Lung (tissue), 11 donors: ENCODE measurements at regions not wholly inside any gene's neighbourhood (a gene's known extent, or its start where the extent isn't known, plus 50 kb on each side); places are given as distances from the start of the nearest gene placed in this dataset.

Experiments used
- ATAC-seq: fragments of 200-7000 bp; cut with Tn5 transposase; one replicate; pipeline ENCODE4 v1.9.1; 2020; ENCODE audit warnings: moderate number of reproducible peaks; ENCODE audit not compliant: insufficient read depth, low FRiP score
- DNase-seq, 3 donors: peaks; one replicate each; pipeline ENCODE4 v3.0.0-alpha.2; 2013 to 2017
- H3K27ac ChIP-seq, 2 donors: one replicate each; pipeline ENCODE4 v1.5.1; 2013; ENCODE audit warnings: mild to moderate bottlenecking in 2 of 2, moderate library complexity in 2 of 2, control low read depth in 1 of 2, inconsistent platforms in 1 of 2, low read depth in 1 of 2, low read length in 1 of 2
- H3K27me3 ChIP-seq, 3 donors: one replicate each; pipeline ENCODE4 v1.5.1; 2013; ENCODE audit warnings: low read length in 2 of 3; ENCODE audit not compliant: control insufficient read depth in 3 of 3, insufficient read depth in 3 of 3
- H3K36me3 ChIP-seq, 4 donors: one replicate each; pipeline ENCODE4 v1.5.1; 2013; ENCODE audit warnings: low read length in 4 of 4, mild to moderate bottlenecking in 1 of 4, moderate library complexity in 1 of 4; ENCODE audit not compliant: control insufficient read depth in 4 of 4, insufficient read depth in 4 of 4
- H3K4me1 ChIP-seq, 5 donors: one replicate each; pipeline ENCODE4 v1.5.1; 2013; ENCODE audit warnings: low read length in 5 of 5, mild to moderate bottlenecking in 2 of 5, moderate library complexity in 1 of 5; ENCODE audit not compliant: control insufficient read depth in 5 of 5, insufficient read depth in 5 of 5
- H3K4me3 ChIP-seq: one replicate; pipeline ENCODE4 v1.5.1; 2013; ENCODE audit warnings: mild to moderate bottlenecking, control low read depth, moderate library complexity
- H3K9ac ChIP-seq, 2 donors: one replicate each; pipeline ENCODE4 v1.5.1; 2013; ENCODE audit warnings: low read length in 2 of 2, control low read depth in 1 of 2; ENCODE audit not compliant: insufficient read depth in 1 of 2
- H3K9me3 ChIP-seq, 4 donors: one replicate each; pipeline ENCODE4 v1.5.1; 2013; ENCODE audit warnings: low read length in 3 of 4, mild to moderate bottlenecking in 1 of 4, moderate library complexity in 1 of 4; ENCODE audit not compliant: control insufficient read depth in 4 of 4, insufficient read depth in 3 of 4
- WGBS, 2 donors: extraction: QIAGEN DNeasy Blood & Tissue Kit; methylation state at CpG; one replicate each; pipeline ENCODE4 v1.1.7; 2013; 5-methylcytosine and 5-hydroxymethylcytosine counted together
- TF ChIP-seq, protein P1 (sequence below): IDR thresholded peaks from 2 replicates; pipeline ENCODE4 v1.5.1; 2012; ENCODE audit warnings: mild to moderate bottlenecking; ENCODE audit errors: control extremely low read depth, extremely low read depth
- donor health status: control.
- donor health status: control.
- donor health status: Bipolar disorder and iron deficiency.
- donor health status: healthy.
- donor health status: DM: yes; HTN: yes; CAD: no.

DNA sequence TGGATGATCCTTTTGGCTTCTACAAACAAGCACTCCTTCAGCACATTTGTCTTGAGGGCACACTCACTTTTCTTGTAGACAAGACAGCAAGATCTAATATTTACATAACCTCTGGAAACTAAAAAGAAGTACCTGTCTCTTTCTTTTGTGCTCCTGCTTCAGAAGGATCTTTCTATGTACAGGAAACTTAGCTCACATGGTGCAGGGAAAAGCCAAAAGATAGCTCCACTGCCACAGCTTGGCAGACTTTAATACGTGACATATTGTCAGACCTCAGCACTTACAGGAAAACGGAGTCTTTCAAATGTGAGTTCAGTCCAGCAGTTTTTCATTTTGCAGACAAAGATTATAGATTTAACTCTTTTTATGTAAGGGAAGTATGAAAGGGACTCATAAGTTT is 225.5 kb upstream of the SAMSN1 start:
- Histone ChIP-seq H3K9me3 (no peaks in the 10 kb centered on the region), H3K4me1 (no peaks in the 10 kb centered on the region), H3K27me3 (no peaks in the 10 kb centered on the region), H3K9ac (no peak overlapping the region), H3K36me3 (no peaks in the 10 kb centered on the region), H3K4me3 (no peak overlapping the region), H3K27ac (no peak overlapping the region)
- DNase-seq (peak in 1 of 3 donors; percentile 1), ATAC-seq (no peak)
- TF ChIP-seq, protein P1, sequence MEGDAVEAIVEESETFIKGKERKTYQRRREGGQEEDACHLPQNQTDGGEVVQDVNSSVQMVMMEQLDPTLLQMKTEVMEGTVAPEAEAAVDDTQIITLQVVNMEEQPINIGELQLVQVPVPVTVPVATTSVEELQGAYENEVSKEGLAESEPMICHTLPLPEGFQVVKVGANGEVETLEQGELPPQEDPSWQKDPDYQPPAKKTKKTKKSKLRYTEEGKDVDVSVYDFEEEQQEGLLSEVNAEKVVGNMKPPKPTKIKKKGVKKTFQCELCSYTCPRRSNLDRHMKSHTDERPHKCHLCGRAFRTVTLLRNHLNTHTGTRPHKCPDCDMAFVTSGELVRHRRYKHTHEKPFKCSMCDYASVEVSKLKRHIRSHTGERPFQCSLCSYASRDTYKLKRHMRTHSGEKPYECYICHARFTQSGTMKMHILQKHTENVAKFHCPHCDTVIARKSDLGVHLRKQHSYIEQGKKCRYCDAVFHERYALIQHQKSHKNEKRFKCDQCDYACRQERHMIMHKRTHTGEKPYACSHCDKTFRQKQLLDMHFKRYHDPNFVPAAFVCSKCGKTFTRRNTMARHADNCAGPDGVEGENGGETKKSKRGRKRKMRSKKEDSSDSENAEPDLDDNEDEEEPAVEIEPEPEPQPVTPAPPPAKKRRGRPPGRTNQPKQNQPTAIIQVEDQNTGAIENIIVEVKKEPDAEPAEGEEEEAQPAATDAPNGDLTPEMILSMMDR = no peak
- 40 to 69% methylated on average over 2 of the region's 2 CpGs for WGBS, 2 donors

DNA sequence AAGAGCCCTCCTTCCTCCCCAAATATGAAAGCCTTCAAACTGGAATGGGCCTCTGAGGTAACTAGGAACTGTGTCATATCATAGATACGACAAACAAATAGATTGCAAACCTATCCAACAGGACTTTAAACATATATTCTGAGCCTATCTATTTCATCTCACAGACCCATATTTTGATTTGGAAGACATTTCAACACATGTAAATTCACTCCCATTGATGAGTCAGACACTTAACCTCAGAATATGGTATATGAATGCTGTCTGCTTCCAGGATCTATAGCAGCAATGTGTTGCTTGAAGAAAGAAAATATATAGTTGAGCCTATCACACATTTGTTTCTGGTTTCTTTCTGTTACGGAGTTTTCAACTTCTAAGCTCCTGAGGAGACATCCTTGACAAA is 221.9 kb upstream of the SAMSN1 start:
- no peaks in the 10 kb centered on the region for H3K36me3 ChIP-seq
- no peak overlapping the region for H3K9ac ChIP-seq
- no peak overlapping the region for H3K4me3 ChIP-seq
- WGBS, 2 donors = 93 to 98% methylated on average over 2 of the region's 2 CpGs
- ATAC-seq (no peak), DNase-seq (no peak)
- H3K27ac ChIP-seq = no peak overlapping the region
- TF ChIP-seq, protein P1 = no peak
- no peaks in the 10 kb centered on the region for H3K27me3 ChIP-seq
- no peaks in the 10 kb centered on the region for H3K9me3 ChIP-seq
- no peaks in the 10 kb centered on the region for H3K4me1 ChIP-seq

DNA sequence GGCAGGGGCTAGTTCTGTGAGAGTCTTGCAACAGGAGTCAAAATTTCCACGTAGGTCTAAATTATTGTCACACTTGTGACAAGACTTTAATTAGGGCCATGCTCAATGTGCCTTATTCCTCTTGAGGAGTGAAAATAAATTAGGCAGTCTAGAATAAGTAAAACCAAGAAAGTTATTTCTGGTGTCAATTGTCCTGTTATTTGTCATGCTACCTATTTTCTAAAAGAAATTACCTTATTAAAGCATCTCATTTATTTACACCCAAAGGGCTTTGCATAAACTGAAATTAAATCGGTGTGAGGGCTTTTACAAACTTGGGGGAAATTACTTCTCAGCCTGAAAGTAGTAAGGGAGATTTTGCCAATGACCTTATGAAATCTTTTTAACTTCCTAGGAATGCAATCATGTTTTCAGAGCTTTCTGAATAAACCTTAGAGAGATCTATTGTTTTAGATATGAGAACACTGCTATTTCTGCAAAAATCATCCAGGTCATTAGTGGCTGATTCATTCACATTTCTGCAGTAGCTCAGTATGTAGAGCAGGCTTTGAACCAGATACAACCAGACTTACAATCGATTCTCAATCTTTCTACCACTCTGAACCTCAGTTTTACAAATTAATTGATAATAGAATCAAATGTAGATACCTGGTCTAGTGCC is 221.2 kb upstream of the SAMSN1 start:
- H3K4me1 ChIP-seq = no peaks in the 10 kb centered on the region
- no peaks in the 10 kb centered on the region for H3K36me3 ChIP-seq
- WGBS, 2 donors = 90 to 91% methylated on average over 3 of the region's 3 CpGs
- H3K9me3 ChIP-seq = no peaks in the 10 kb centered on the region
- no peaks in the 10 kb centered on the region for H3K27me3 ChIP-seq
- ATAC-seq (no peak), DNase-seq (no peak)
- H3K9ac ChIP-seq = no peak overlapping the region
- TF ChIP-seq, protein P1 = no peak
- no peak overlapping the region for H3K4me3 ChIP-seq
- no peak overlapping the region for H3K27ac ChIP-seq

DNA sequence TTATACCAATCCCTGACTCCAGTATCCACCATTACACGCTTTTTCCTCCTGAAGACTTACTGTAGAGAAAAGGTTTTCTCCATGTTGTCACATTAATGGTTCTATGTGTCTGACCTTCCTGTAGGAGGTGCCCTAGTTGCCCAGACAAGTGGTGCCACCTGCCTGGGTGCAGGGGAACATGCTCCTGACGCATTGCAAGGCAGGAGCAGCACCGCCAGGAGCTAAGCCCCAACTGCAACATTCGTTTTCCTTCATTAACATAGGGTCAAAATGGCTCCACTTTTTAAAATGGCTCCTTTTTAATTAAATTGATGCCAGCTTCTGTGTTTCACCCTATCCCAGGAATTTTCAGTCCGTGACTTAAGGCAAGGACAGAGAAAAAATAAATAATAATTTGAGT is 220.1 kb upstream of the SAMSN1 start:
- 95 to 96% methylated on average over 5 of the region's 5 CpGs for WGBS, 2 donors
- Histone ChIP-seq H3K9ac (no peak overlapping the region), H3K27me3 (no peaks in the 10 kb centered on the region), H3K27ac (no peak overlapping the region), H3K36me3 (no peaks in the 10 kb centered on the region), H3K4me3 (no peak overlapping the region), H3K4me1 (no peaks in the 10 kb centered on the region), H3K9me3 (no peaks in the 10 kb centered on the region)
- DNase-seq (no peak), ATAC-seq (no peak)
- TF ChIP-seq, protein P1 = no peak
